ENCODE measurements at regions not wholly inside any gene's neighbourhood (a gene's known extent, or its start where the extent isn't known, plus 50 kb on each side); places are given as distances from the start of the nearest gene placed in this dataset.

- Histone ChIP-seq H3K4me2 (ENCODE audit: low read depth, low read length, poor library complexity, severe bottlenecking) (no peak overlapping the region), H3F3A (ENCODE audit: low read depth) (no peaks in the 10 kb centered on the region), H3K9me3 (ENCODE audit: insufficient read depth, low read depth, low read length) (no peaks in the 10 kb centered on the region), H3K79me2 (ENCODE audit: insufficient read depth, low read length) (no peaks in the 10 kb centered on the region), H2AFZ (ENCODE audit: low read length) (no peak overlapping the region), H3K4me1 (ENCODE audit: insufficient read depth, low read length, poor library complexity, severe bottlenecking) (no peaks in the 10 kb centered on the region), H3K27me3 (ENCODE audit: insufficient read depth, low read length, poor library complexity, severe bottlenecking) (no peaks in the 10 kb centered on the region), H3K36me3 (ENCODE audit: insufficient read depth, low read length) (no peaks in the 10 kb centered on the region), H4K20me1 (ENCODE audit: insufficient read depth, low read length, poor library complexity, severe bottlenecking) (no peaks in the 10 kb centered on the region), H3K9ac (ENCODE audit: low read depth, low read length, poor library complexity, severe bottlenecking) (no peak overlapping the region), H3K9me2 (replicated peaks; ENCODE audit: low read depth, low read length) (no peaks in the 10 kb centered on the region), H3K4me3 (ENCODE audit: low read length, poor library complexity, severe bottlenecking) (no peak overlapping the region)
- TF ChIP-seq EZH2phosphoT487 (IDR thresholded peaks at IDR 0.05; ENCODE audit: borderline replicate concordance) (no peak), CTCF (conservative IDR thresholded peaks at IDR 0.05; ENCODE audit: low read length) (no peak)
Observed at GRCh38 chr12:60724475-60724874, 1128.6 kb downstream of the SLC16A7 start.

- H3K9ac ChIP-seq (ENCODE audit: low read depth, low read length, poor library complexity, severe bottlenecking): no peak overlapping the region
- no peaks in the 10 kb centered on the region for H3K9me3 ChIP-seq (ENCODE audit: insufficient read depth, low read depth, low read length)
- no peak overlapping the region for H3K4me2 ChIP-seq (ENCODE audit: low read depth, low read length, poor library complexity, severe bottlenecking)
- H3K27me3 ChIP-seq (ENCODE audit: insufficient read depth, low read length, poor library complexity, severe bottlenecking): no peaks in the 10 kb centered on the region
- H3F3A ChIP-seq (ENCODE audit: low read depth): no peaks in the 10 kb centered on the region
- H3K4me3 ChIP-seq (ENCODE audit: low read length, poor library complexity, severe bottlenecking): no peak overlapping the region
- H3K79me2 ChIP-seq (ENCODE audit: insufficient read depth, low read length): no peaks in the 10 kb centered on the region
- no peaks in the 10 kb centered on the region for H3K36me3 ChIP-seq (ENCODE audit: insufficient read depth, low read length)
- H3K9me2 ChIP-seq (replicated peaks; ENCODE audit: low read depth, low read length): no peaks in the 10 kb centered on the region
- H4K20me1 ChIP-seq (ENCODE audit: insufficient read depth, low read length, poor library complexity, severe bottlenecking): no peaks in the 10 kb centered on the region
- H2AFZ ChIP-seq (ENCODE audit: low read length): no peak overlapping the region
- no peak for TF ChIP-seq EZH2phosphoT487 (IDR thresholded peaks at IDR 0.05; ENCODE audit: borderline replicate concordance)
- no peak for TF ChIP-seq CTCF (conservative IDR thresholded peaks at IDR 0.05; ENCODE audit: low read length)
- no peaks in the 10 kb centered on the region for H3K4me1 ChIP-seq (ENCODE audit: insufficient read depth, low read length, poor library complexity, severe bottlenecking)
Observed at GRCh38 chr12:60724984-60725383, 1129.2 kb downstream of the SLC16A7 start.

GRCh38 chr12:60752589-60752988 lies 1156.8 kb downstream of the SLC16A7 start:
- Histone ChIP-seq H3K9me3 (ENCODE audit: insufficient read depth, low read depth, low read length) (no peaks in the 10 kb centered on the region), H3K4me3 (ENCODE audit: low read length, poor library complexity, severe bottlenecking) (no peak overlapping the region)

More at GRCh38 chr12:60752589-60752988, 1156.8 kb downstream of the SLC16A7 start:
- H3K4me2 ChIP-seq (ENCODE audit: low read depth, low read length, poor library complexity, severe bottlenecking): no peak overlapping the region
- H4K20me1 ChIP-seq (ENCODE audit: insufficient read depth, low read length, poor library complexity, severe bottlenecking): no peaks in the 10 kb centered on the region
- no peaks in the 10 kb centered on the region for H3K9me2 ChIP-seq (replicated peaks; ENCODE audit: low read depth, low read length)
- no peaks in the 10 kb centered on the region for H3K4me1 ChIP-seq (ENCODE audit: insufficient read depth, low read length, poor library complexity, severe bottlenecking)
- H3K27me3 ChIP-seq (ENCODE audit: insufficient read depth, low read length, poor library complexity, severe bottlenecking): no peaks in the 10 kb centered on the region
- H3K9ac ChIP-seq (ENCODE audit: low read depth, low read length, poor library complexity, severe bottlenecking): no peak overlapping the region
- no peak overlapping the region for H2AFZ ChIP-seq (ENCODE audit: low read length)
- no peaks in the 10 kb centered on the region for H3K36me3 ChIP-seq (ENCODE audit: insufficient read depth, low read length)
- TF ChIP-seq EZH2phosphoT487 (IDR thresholded peaks at IDR 0.05; ENCODE audit: borderline replicate concordance) (no peak), CTCF (conservative IDR thresholded peaks at IDR 0.05; ENCODE audit: low read length) (no peak)
- no peaks in the 10 kb centered on the region for H3K79me2 ChIP-seq (ENCODE audit: insufficient read depth, low read length)
- no peaks in the 10 kb centered on the region for H3F3A ChIP-seq (ENCODE audit: low read depth)

Data from Loucy (cell line).